Small intestine (tissue), 7 donors: ENCODE measurements at regions not wholly inside any gene's neighbourhood (a gene's known extent, or its start where the extent isn't known, plus 50 kb on each side); places are given as distances from the start of the nearest gene placed in this dataset.
A peak's percentile ranks its signal among the peaks of the same experiment; 100 is the strongest.

ENCODE experiments used
- DNase-seq, 2 donors: peaks; one replicate each; pipeline versions ENCODE4 v3.0.0 to v3.0.0-alpha.2; 2013
- FAIRE-seq: peaks from 2 replicates; lab custom pipeline; 2012; peaks lifted over from hg19 to GRCh38; lab: Jason Lieb, UNC
- H3K27ac ChIP-seq, 3 donors: one replicate each; pipeline ENCODE4 v1.5.1; 2013; ENCODE audit warnings: low read length in 2 of 3, mild to moderate bottlenecking in 2 of 3, control low read depth in 1 of 3, inconsistent platforms in 1 of 3, low read depth in 1 of 3, moderate library complexity in 1 of 3
- H3K27me3 ChIP-seq, 3 donors: one replicate each; pipeline ENCODE4 v1.6.1; 2013; ENCODE audit warnings: low read length in 3 of 3, inconsistent platforms in 1 of 3; ENCODE audit not compliant: control insufficient read depth in 3 of 3, insufficient read depth in 3 of 3
- H3K36me3 ChIP-seq, 3 donors: one replicate each; pipeline ENCODE4 v1.6.1; 2013; ENCODE audit warnings: low read length in 3 of 3, inconsistent platforms in 1 of 3, low read depth in 1 of 3, mild to moderate bottlenecking in 1 of 3, moderate library complexity in 1 of 3; ENCODE audit not compliant: control insufficient read depth in 3 of 3, insufficient read depth in 2 of 3
- H3K4me1 ChIP-seq, 3 donors: one replicate each; pipeline ENCODE4 v1.6.1; 2013; ENCODE audit warnings: low read length in 2 of 3, inconsistent platforms in 1 of 3, low read depth in 1 of 3, mild to moderate bottlenecking in 1 of 3, moderate library complexity in 1 of 3; ENCODE audit not compliant: control insufficient read depth in 3 of 3, insufficient read depth in 2 of 3
- H3K4me3 ChIP-seq, 3 donors: one replicate each; pipeline ENCODE4 v1.5.1; 2013; ENCODE audit warnings: low read length in 3 of 3, control low read depth in 1 of 3, inconsistent platforms in 1 of 3, low read depth in 1 of 3, mild to moderate bottlenecking in 1 of 3, moderate library complexity in 1 of 3
- H3K9me3 ChIP-seq, 2 donors: one replicate each; pipeline ENCODE4 v1.6.1; 2013; ENCODE audit warnings: low read depth in 1 of 2, low read length in 1 of 2; ENCODE audit not compliant: control insufficient read depth in 2 of 2, insufficient read depth in 1 of 2
- WGBS, 3 donors: extraction: QIAGEN DNeasy Blood & Tissue Kit; methylation state at CpG; one replicate each; pipeline ENCODE4 v1.1.7; 2013; 5-methylcytosine and 5-hydroxymethylcytosine counted together
- donor health status: healthy with polysubstance abuse.
- donor health status: control.
- donor health status: control.
- donor health status: Bipolar disorder and iron deficiency.
- donor health status: healthy.

DNA sequence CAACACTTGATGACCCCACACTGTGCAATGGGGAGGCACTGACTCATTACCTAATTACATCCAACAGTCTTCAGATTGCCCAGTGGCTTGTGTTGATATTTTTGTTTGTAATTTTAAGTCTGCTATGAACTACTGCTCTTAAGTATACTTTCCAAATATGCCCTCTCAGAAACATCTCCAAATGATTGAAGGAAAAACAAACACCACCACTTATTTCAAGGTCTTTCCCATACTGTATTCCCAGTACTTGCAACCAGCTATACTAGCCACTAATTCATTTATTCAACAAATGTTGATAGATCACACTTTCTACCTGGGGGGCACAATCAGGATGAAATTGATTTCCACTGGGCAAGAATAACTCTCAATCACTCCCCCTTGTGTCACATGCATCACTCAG, 302.2 kb upstream of the CPEB2 start:
- Histone ChIP-seq H3K4me3 (no peak overlapping the region), H3K27ac (no peak overlapping the region), H3K36me3 (no peaks in the 10 kb centered on the region), H3K9me3 (no peaks in the 10 kb centered on the region), H3K27me3 (no peaks in the 10 kb centered on the region), H3K4me1 (no peaks in the 10 kb centered on the region)
- DNase-seq (no peak), FAIRE-seq (no peak)

DNA sequence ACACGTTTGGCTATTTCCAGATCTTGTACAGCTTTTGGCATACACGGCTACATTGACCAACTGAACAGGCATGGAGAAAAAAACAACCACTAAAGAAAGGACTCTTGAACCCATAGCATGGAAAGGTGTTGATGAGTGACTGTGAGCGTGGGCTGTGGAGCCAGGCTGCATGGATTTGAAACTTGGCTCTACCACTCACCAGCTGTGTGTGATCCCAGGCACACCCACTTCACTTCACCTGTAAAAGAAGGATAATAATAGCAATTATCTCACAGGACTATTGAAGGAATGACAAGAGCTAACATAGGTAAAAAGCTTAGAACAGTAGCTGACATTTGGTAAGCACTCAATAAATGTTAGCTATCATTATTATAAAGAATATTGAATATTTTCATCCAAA, 301.7 kb upstream of the CPEB2 start:
- Histone ChIP-seq H3K27ac (no peak overlapping the region), H3K4me3 (no peak overlapping the region), H3K36me3 (no peaks in the 10 kb centered on the region), H3K27me3 (no peaks in the 10 kb centered on the region), H3K4me1 (no peaks in the 10 kb centered on the region), H3K9me3 (no peaks in the 10 kb centered on the region)
- no peak for FAIRE-seq
- 51 to 74% (median 61%) methylated on average over 3 of the region's 3 CpGs for WGBS, 3 donors
- DNase-seq, result no peak

DNA sequence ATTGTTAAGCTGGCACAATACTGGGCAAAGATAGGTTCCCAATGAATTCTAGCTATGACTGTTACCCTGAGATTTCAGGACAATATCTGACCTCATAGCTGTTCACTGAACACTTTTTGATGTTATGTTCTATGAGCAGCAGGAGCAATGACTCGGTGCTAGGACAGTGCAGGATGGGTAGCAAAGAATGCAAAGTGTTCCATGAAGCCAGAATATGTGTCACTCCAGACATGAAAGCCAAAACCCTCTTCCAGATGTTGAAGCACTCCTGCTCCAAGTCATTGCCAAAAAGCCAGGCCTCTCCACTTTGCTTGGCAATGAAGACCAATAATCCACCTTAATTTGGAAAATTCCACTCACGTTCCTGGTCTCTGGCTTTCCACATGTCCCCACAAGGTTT, 300.9 kb upstream of the CPEB2 start:
- H3K27me3 ChIP-seq, result no peaks in the 10 kb centered on the region
- no peak for FAIRE-seq
- no peaks in the 10 kb centered on the region for H3K4me1 ChIP-seq
- H3K4me3 ChIP-seq, result no peak overlapping the region
- no peaks in the 10 kb centered on the region for H3K9me3 ChIP-seq
- H3K36me3 ChIP-seq, result no peaks in the 10 kb centered on the region
- no peak overlapping the region for H3K27ac ChIP-seq
- WGBS, 3 donors, result 52 to 60% (median 60%) methylated on average over 2 of the region's 2 CpGs
- DNase-seq, result no peak

DNA sequence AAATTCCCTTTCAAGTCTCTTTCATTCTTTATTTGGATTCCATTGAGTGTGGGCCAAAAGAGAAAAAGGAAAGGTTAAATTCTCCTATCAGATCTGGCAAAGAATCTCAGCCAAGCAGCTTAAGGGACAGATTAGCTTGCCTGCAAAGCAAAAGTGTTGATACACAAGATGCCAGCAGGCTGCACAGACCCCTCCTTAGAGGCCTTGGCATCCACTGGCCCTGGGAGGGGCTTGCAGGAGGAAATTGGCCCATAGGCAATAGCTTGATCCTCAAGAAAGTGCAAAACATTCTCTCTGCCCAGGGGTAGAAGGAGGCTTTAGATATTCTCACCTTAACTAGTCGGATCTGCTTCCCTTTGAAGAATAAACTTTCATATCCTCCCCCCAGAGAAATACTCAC, 300.4 kb upstream of the CPEB2 start:
- H3K9me3 ChIP-seq, result no peaks in the 10 kb centered on the region
- FAIRE-seq, result no peak
- no peaks in the 10 kb centered on the region for H3K4me1 ChIP-seq
- DNase-seq, result no peak
- H3K27ac ChIP-seq, result no peak overlapping the region
- no peak overlapping the region for H3K4me3 ChIP-seq
- H3K27me3 ChIP-seq, result no peaks in the 10 kb centered on the region
- no peaks in the 10 kb centered on the region for H3K36me3 ChIP-seq
- WGBS, 3 donors, result 74 to 76% (median 75%) methylated on average over 1 of the region's 1 CpG

DNA sequence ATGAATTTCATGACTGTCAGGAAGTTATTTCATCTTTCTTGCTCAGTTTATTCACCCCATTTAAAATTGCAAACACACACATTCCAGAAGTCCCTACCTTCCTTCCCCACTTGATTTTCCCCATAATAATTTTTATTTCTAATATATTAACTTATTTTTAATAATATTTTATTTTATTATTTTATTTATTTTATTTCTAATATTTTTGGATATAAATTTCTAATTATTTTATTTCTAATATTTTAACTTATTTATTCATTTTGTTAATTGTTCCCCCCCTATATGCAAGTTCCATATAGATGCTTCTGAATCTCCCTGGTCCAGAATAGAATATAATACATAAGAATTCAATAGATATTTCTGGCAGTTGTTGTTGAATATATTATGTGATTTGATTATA, 293.7 kb upstream of the CPEB2 start:
- H3K36me3 ChIP-seq, result no peaks in the 10 kb centered on the region
- DNase-seq (no peak), FAIRE-seq (peak; percentile 39)
- no peak overlapping the region for H3K4me3 ChIP-seq
- no peaks in the 10 kb centered on the region for H3K4me1 ChIP-seq
- no peak overlapping the region for H3K27ac ChIP-seq
- H3K27me3 ChIP-seq, result peaks cover 0 to 2% (median 0%) of the 10 kb centered on the region in 3 donors
- no peaks in the 10 kb centered on the region for H3K9me3 ChIP-seq

DNA sequence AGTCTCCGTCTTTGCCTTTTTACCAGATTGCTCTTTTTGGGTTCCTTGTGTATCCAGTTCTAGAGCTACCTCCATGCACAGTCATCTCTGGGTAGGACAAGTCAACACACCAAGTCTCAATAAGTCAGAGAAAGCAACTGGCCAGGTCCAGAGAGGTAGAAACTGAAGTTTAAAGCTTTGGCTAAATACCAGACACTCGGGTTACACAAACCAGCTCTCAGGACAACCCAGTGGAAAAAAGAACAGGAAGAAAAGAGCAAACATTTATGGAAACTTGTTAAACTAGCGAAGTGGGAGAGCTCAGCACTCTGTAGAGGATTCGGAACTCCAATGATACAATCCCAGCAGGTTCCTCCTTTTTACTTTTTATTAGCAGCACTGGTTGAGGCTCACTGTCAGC, 291.0 kb upstream of the CPEB2 start:
- no peaks in the 10 kb centered on the region for H3K36me3 ChIP-seq
- H3K27ac ChIP-seq, result no peak overlapping the region
- peaks cover 0 to 2% (median 0%) of the 10 kb centered on the region in 3 donors for H3K27me3 ChIP-seq
- FAIRE-seq (no peak), DNase-seq (no peak)
- no peaks in the 10 kb centered on the region for H3K9me3 ChIP-seq
- no peaks in the 10 kb centered on the region for H3K4me1 ChIP-seq
- WGBS, 3 donors, result 55 to 71% (median 56%) methylated on average over 4 of the region's 4 CpGs
- H3K4me3 ChIP-seq, result no peak overlapping the region

DNA sequence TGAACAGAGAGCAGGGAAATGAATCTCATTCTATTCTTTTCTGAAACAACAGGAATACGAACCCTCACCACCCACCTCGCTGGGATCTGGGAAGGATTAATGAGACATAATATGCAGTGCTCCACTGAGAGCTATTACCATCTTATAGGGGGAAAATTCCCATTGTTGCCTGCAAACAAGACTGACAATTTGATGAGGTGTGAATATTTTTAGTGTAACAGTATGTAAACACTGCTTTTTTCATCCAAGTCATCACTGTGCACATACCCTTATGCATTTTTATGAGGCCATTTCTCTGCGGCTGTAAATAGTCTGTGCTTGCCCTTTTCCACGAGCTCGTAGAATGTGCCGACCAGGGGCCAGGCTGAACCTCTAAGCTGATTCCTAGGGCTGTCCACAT, 285.6 kb upstream of the CPEB2 start:
- DNase-seq (no peak), FAIRE-seq (no peak)
- no peaks in the 10 kb centered on the region for H3K4me1 ChIP-seq
- H3K27ac ChIP-seq, result no peak overlapping the region
- H3K36me3 ChIP-seq, result no peaks in the 10 kb centered on the region
- 83 to 88% (median 88%) methylated on average over 6 of the region's 6 CpGs for WGBS, 3 donors
- no peaks in the 10 kb centered on the region for H3K27me3 ChIP-seq
- no peaks in the 10 kb centered on the region for H3K9me3 ChIP-seq
- no peak overlapping the region for H3K4me3 ChIP-seq

DNA sequence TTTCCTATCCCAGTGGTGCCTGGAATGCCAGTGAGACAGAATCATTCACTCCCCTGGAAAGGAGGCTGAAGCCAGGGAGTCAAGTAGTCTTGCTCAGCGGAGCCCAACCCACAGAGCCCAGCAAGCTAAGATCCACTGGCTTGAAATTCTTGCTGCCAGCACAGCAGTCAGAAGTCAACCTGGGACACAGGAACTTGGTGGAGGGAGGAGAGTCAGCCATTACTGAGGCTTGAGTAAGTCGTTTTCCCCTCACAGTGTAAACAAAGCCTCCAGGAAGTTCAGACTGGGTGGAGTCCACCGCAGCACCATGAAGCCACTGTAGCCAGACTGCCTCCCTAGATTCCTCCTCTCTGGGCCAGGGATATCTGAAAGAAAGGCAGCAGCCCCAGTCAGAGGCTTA, 283.2 kb upstream of the CPEB2 start:
- DNase-seq (no peak), FAIRE-seq (no peak)
- WGBS, 3 donors, result 46 to 49% (median 49%) methylated on average over 3 of the region's 3 CpGs
- H3K36me3 ChIP-seq, result no peaks in the 10 kb centered on the region
- no peaks in the 10 kb centered on the region for H3K27me3 ChIP-seq
- no peaks in the 10 kb centered on the region for H3K4me1 ChIP-seq
- H3K9me3 ChIP-seq, result no peaks in the 10 kb centered on the region
- no peak overlapping the region for H3K27ac ChIP-seq
- H3K4me3 ChIP-seq, result no peak overlapping the region

DNA sequence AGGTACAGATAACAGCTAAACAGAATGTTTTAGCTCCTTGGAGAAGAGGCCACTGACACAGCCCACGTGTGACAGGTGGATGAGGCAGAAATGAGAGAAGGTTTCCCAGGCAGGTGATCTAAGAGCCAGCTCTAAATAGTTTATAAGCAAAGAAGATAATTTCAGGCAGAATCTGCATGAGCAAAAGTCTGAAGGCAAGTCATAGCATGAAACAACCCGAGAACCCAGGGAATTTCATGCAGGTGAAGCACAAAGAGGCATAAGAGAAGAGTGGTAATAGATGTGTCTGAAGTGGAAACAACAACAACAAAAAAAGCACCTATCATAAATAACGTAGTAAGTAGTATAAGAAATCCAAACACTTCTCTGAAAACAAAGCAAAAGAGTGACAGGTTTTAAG, 275.8 kb upstream of the CPEB2 start:
- WGBS, 3 donors, result 56 to 65% (median 57%) methylated on average over 3 of the region's 3 CpGs
- Histone ChIP-seq H3K27ac (no peak overlapping the region), H3K4me1 (no peaks in the 10 kb centered on the region), H3K36me3 (no peaks in the 10 kb centered on the region), H3K9me3 (no peaks in the 10 kb centered on the region), H3K27me3 (no peaks in the 10 kb centered on the region), H3K4me3 (no peak overlapping the region)
- DNase-seq (no peak), FAIRE-seq (no peak)
